Neuronal stem cell (in vitro differentiated cells): ENCODE measurements at regions not wholly inside any gene's neighbourhood (a gene's known extent, or its start where the extent isn't known, plus 50 kb on each side); places are given as distances from the start of the nearest gene placed in this dataset.

Source experiments
- DNase-seq: peaks from one replicate; pipeline ENCODE4 v3.0.0-alpha.2; 2013; ENCODE audit warnings: low spot score
- H2AFZ ChIP-seq: one replicate; pipeline ENCODE4 v1.6.1; 2013; ENCODE audit warnings: mild to moderate bottlenecking, low read length, inconsistent platforms
- H2AK5ac ChIP-seq: 2 replicates; pipeline ENCODE4 v1.6.1; 2013; ENCODE audit warnings: low read depth, mild to moderate bottlenecking, inconsistent platforms, low read length, moderate library complexity, mixed read lengths
- H2BK120ac ChIP-seq: 2 replicates; pipeline ENCODE4 v1.6.1; 2013; ENCODE audit warnings: low read depth, mild to moderate bottlenecking, inconsistent platforms, low read length, moderate library complexity, mixed read lengths
- H2BK12ac ChIP-seq: one replicate; pipeline ENCODE4 v1.6.1; 2013; ENCODE audit warnings: low read length, inconsistent platforms
- H2BK15ac ChIP-seq: 2 replicates; pipeline ENCODE4 v1.6.1; 2013; ENCODE audit warnings: mild to moderate bottlenecking, low read length, inconsistent platforms, mixed read lengths
- H2BK5ac ChIP-seq: one replicate; pipeline ENCODE4 v1.6.1; 2013; ENCODE audit warnings: inconsistent platforms, mild to moderate bottlenecking, low read length, moderate library complexity
- H3K14ac ChIP-seq: one replicate; pipeline ENCODE4 v1.6.1; 2013; ENCODE audit warnings: low read length, inconsistent platforms
- H3K18ac ChIP-seq: 2 replicates; pipeline ENCODE4 v1.6.1; 2013; ENCODE audit warnings: low read length, inconsistent platforms
- H3K23ac ChIP-seq: 2 replicates; pipeline ENCODE4 v1.6.1; 2013; ENCODE audit warnings: low read depth, mild to moderate bottlenecking, mixed read lengths, low read length, inconsistent platforms; ENCODE audit not compliant: poor library complexity
- H3K27ac ChIP-seq: replicated peaks from 3 replicates; pipeline ENCODE4 v1.5.1; 2013; ENCODE audit warnings: low read length, inconsistent platforms
- H3K27me3 ChIP-seq, 3 experiments: 2 replicates each; pipeline ENCODE4 v1.6.1; 2013; ENCODE audit warnings: low read length in 3 of 3, mild to moderate bottlenecking in 2 of 3, inconsistent platforms in 1 of 3, low read depth in 1 of 3, mixed read lengths in 1 of 3, moderate library complexity in 1 of 3; ENCODE audit not compliant: control insufficient read depth in 3 of 3, insufficient read depth in 3 of 3
- H3K36me3 ChIP-seq, 2 donors: replicated peaks in 1 of 2; 2 replicates each; pipeline ENCODE4 v1.6.1; 2013; ENCODE audit warnings: low read length in 2 of 2; ENCODE audit not compliant: control insufficient read depth in 2 of 2, insufficient read depth in 2 of 2
- H3K4ac ChIP-seq: 2 replicates; pipeline ENCODE4 v1.6.1; 2013; ENCODE audit warnings: inconsistent platforms, mild to moderate bottlenecking, low read length, moderate library complexity
- H3K4me1 ChIP-seq, 2 donors: 1 replicate in 1 of 2; 2 replicates in 1 of 2; pipeline ENCODE4 v1.6.1; 2013; ENCODE audit warnings: low read length in 2 of 2, low read depth in 1 of 2; ENCODE audit not compliant: control insufficient read depth in 2 of 2, insufficient read depth in 1 of 2
- H3K4me2 ChIP-seq: one replicate; pipeline ENCODE4 v1.6.1; 2013; ENCODE audit warnings: mild to moderate bottlenecking, low read length, inconsistent platforms; ENCODE audit not compliant: insufficient read depth, poor library complexity, severe bottlenecking
- H3K4me3 ChIP-seq, 2 donors: 2 replicates each; pipeline ENCODE4 v1.5.1; 2013; ENCODE audit warnings: low read length in 2 of 2, mild to moderate bottlenecking in 2 of 2, inconsistent platforms in 1 of 2, moderate library complexity in 1 of 2
- H3K79me1 ChIP-seq: one replicate; pipeline ENCODE4 v1.6.1; 2013; ENCODE audit warnings: low read depth, mild to moderate bottlenecking, inconsistent platforms, low read length, moderate library complexity
- H3K9ac ChIP-seq: one replicate; pipeline ENCODE4 v1.6.1; 2013; ENCODE audit warnings: mild to moderate bottlenecking, low read depth, low read length, inconsistent platforms; ENCODE audit not compliant: poor library complexity
- H3K9me3 ChIP-seq, 2 donors: replicated peaks in 1 of 2; 2 replicates each; pipeline versions ENCODE3 to v1.6.1; 2013; ENCODE audit warnings: low read length in 2 of 2, mild to moderate bottlenecking in 2 of 2, inconsistent platforms in 1 of 2, low read depth in 1 of 2, mixed read lengths in 1 of 2, moderate library complexity in 1 of 2; ENCODE audit not compliant: control insufficient read depth in 2 of 2, insufficient read depth in 1 of 2
- H4K8ac ChIP-seq: one replicate; pipeline ENCODE4 v1.6.1; 2013; ENCODE audit warnings: low read depth, mild to moderate bottlenecking, inconsistent platforms, low read length, moderate library complexity
- H4K91ac ChIP-seq: one replicate; pipeline ENCODE4 v1.6.1; 2013; ENCODE audit warnings: low read length, low read depth, mild to moderate bottlenecking, inconsistent platforms; ENCODE audit not compliant: poor library complexity
- WGBS, 2 donors: extraction: QIAGEN DNeasy Blood & Tissue Kit; methylation state at CpG; one replicate each; pipeline ENCODE4 v1.1.7; 2013; ENCODE audit warnings: missing lambda C conversion rate in 2 of 2, mixed read lengths in 1 of 2; ENCODE audit not compliant: insufficient read length in 2 of 2, insufficient replicate concordance in 1 of 2; ENCODE audit errors: extremely low coverage in 2 of 2; 5-methylcytosine and 5-hydroxymethylcytosine counted together

GRCh38 chr2:19577723-19578122 lies 219.3 kb upstream of the OSR1 start:
- WGBS, 2 donors: no CpG with 5 or more reads among the region's 3 CpGs
- Histone ChIP-seq H2BK120ac (no peak overlapping the region), H3K36me3 (no peaks in the 10 kb centered on the region), H2BK15ac (no peak overlapping the region), H3K4me3 (no peak overlapping the region), H4K8ac (no peak overlapping the region), H3K9me3 (no peaks in the 10 kb centered on the region), H3K9ac (no peak overlapping the region), H3K4me2 (no peak overlapping the region), H3K27ac (no peak overlapping the region), H3K18ac (no peak overlapping the region), H2AK5ac (no peak overlapping the region), H3K23ac (no peak overlapping the region), H3K4me1 (no peaks in the 10 kb centered on the region), H4K91ac (no peak overlapping the region), H2BK12ac (no peak overlapping the region), H3K27me3 (no peaks in the 10 kb centered on the region), H2AFZ (no peak overlapping the region), H3K4ac (no peak overlapping the region), H2BK5ac (no peak overlapping the region), H3K79me1 (no peaks in the 10 kb centered on the region), H3K14ac (no peak overlapping the region)
- no peak for DNase-seq

- no peak overlapping the region for H2BK120ac ChIP-seq
- DNase-seq: no peak
- H3K4ac ChIP-seq: no peak overlapping the region
- no peak overlapping the region for H4K8ac ChIP-seq
- H3K9ac ChIP-seq: no peak overlapping the region
- no peaks in the 10 kb centered on the region for H3K4me1 ChIP-seq
- no peak overlapping the region for H2BK15ac ChIP-seq
- H4K91ac ChIP-seq: no peak overlapping the region
- H3K27ac ChIP-seq: no peak overlapping the region
- no peak overlapping the region for H2AK5ac ChIP-seq
- H3K4me2 ChIP-seq: no peak overlapping the region
- no peaks in the 10 kb centered on the region for H3K27me3 ChIP-seq
- H3K36me3 ChIP-seq: no peaks in the 10 kb centered on the region
- no peak overlapping the region for H3K23ac ChIP-seq
- H3K9me3 ChIP-seq: no peaks in the 10 kb centered on the region
- H2BK12ac ChIP-seq: no peak overlapping the region
- no CpG with 5 or more reads among the region's 3 CpGs for WGBS, 2 donors
- H3K4me3 ChIP-seq: no peak overlapping the region
- H3K79me1 ChIP-seq: no peaks in the 10 kb centered on the region
- no peak overlapping the region for H2AFZ ChIP-seq
- no peak overlapping the region for H3K14ac ChIP-seq
- H2BK5ac ChIP-seq: no peak overlapping the region
- H3K18ac ChIP-seq: no peak overlapping the region
Observed at GRCh38 chr2:19576411-19576810, 218.0 kb upstream of the OSR1 start.

- no peak overlapping the region for H3K27ac ChIP-seq
- H3K23ac ChIP-seq: no peak overlapping the region
- H2BK15ac ChIP-seq: no peak overlapping the region
- H2BK120ac ChIP-seq: no peak overlapping the region
- DNase-seq: no peak
- H3K9ac ChIP-seq: no peak overlapping the region
- H2AK5ac ChIP-seq: no peak overlapping the region
- H3K18ac ChIP-seq: no peak overlapping the region
- H3K9me3 ChIP-seq: no peaks in the 10 kb centered on the region
- no peak overlapping the region for H3K4me3 ChIP-seq
- no peak overlapping the region for H3K14ac ChIP-seq
- no peaks in the 10 kb centered on the region for H3K79me1 ChIP-seq
- H3K27me3 ChIP-seq: no peaks in the 10 kb centered on the region
- no peak overlapping the region for H2AFZ ChIP-seq
- H3K4ac ChIP-seq: no peak overlapping the region
- no peak overlapping the region for H4K91ac ChIP-seq
- H3K36me3 ChIP-seq: no peaks in the 10 kb centered on the region
- H3K4me1 ChIP-seq: no peaks in the 10 kb centered on the region
- no peak overlapping the region for H3K4me2 ChIP-seq
- no peak overlapping the region for H4K8ac ChIP-seq
- no peak overlapping the region for H2BK5ac ChIP-seq
- no peak overlapping the region for H2BK12ac ChIP-seq
Observed at GRCh38 chr2:19575641-19576040, 217.2 kb upstream of the OSR1 start.

DNA sequence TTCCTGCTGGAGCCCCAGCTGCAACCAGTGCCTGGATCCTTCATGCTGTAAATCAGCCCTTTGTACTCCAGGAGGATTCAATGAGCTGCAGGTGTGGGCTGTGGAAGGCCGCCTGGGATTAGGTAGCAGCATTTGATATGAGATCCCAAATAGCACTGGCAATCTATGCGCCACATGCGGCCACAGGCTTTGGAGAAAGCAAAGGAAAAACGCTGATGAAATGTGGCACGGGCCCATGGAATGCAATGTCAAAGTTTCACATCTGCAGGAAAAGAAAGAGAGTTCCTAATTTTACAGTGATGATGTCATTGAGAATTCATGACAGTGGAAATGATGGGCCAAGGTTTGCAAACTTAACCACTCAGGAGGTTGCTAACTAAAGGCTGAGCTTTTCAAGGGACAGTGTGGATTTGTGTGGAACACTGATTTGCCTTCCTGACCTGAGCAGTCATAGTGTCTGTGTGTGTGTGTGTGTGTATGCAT lies 216.4 kb upstream of the OSR1 start:
- no peak overlapping the region for H3K4me2 ChIP-seq
- no peak overlapping the region for H3K23ac ChIP-seq
- no peak overlapping the region for H3K18ac ChIP-seq
- H3K27me3 ChIP-seq: no peaks in the 10 kb centered on the region
- no peak overlapping the region for H3K27ac ChIP-seq
- H4K91ac ChIP-seq: peak overlapping the region; percentile 68
- no peak overlapping the region for H2BK5ac ChIP-seq
- no CpG with 5 or more reads among the region's 5 CpGs for WGBS, 2 donors
- no peaks in the 10 kb centered on the region for H3K79me1 ChIP-seq
- no peak overlapping the region for H3K4me3 ChIP-seq
- H3K14ac ChIP-seq: no peak overlapping the region
- H2AFZ ChIP-seq: no peak overlapping the region
- DNase-seq: peak; percentile 4
- no peak overlapping the region for H4K8ac ChIP-seq
- H3K4me1 ChIP-seq: no peaks in the 10 kb centered on the region
- H3K9ac ChIP-seq: no peak overlapping the region
- no peak overlapping the region for H2AK5ac ChIP-seq
- no peak overlapping the region for H2BK15ac ChIP-seq
- H3K9me3 ChIP-seq: no peaks in the 10 kb centered on the region
- no peaks in the 10 kb centered on the region for H3K36me3 ChIP-seq
- no peak overlapping the region for H3K4ac ChIP-seq
- H2BK120ac ChIP-seq: no peak overlapping the region
- no peak overlapping the region for H2BK12ac ChIP-seq
